ENCODE measurements at regions not wholly inside any gene's neighbourhood (a gene's known extent, or its start where the extent isn't known, plus 50 kb on each side); places are given as distances from the start of the nearest gene placed in this dataset.

- TF ChIP-seq CTCF (IDR thresholded peaks at IDR 0.05; ENCODE audit: control extremely low read depth, extremely low read depth, low read depth, missing control alignments): no peak
- CTCF ChIA-PET: no interaction called here
- no peak for DNase-seq (ENCODE audit: extremely low spot score)
- POLR2A ChIA-PET: no interaction called here
Measured at GRCh38 chr19:27876976-27877512, 1335.9 kb downstream of the UQCRFS1 start.

GRCh38 chr19:27876489-27876888, 1336.5 kb downstream of the UQCRFS1 start:
- TF ChIP-seq CTCF (IDR thresholded peaks at IDR 0.05; ENCODE audit: control extremely low read depth, extremely low read depth, low read depth, missing control alignments): no peak
- POLR2A ChIA-PET: no interaction called here
- no peak for DNase-seq (ENCODE audit: extremely low spot score)
- CTCF ChIA-PET: no interaction called here

GRCh38 chr19:27872370-27872769, 1340.6 kb downstream of the UQCRFS1 start:
- no peak for DNase-seq (ENCODE audit: extremely low spot score)
- CTCF ChIA-PET: no interaction called here
- TF ChIP-seq CTCF (IDR thresholded peaks at IDR 0.05; ENCODE audit: control extremely low read depth, extremely low read depth, low read depth, missing control alignments): no peak
- POLR2A ChIA-PET: no interaction called here

- DNase-seq (ENCODE audit: extremely low spot score): no peak
- CTCF ChIA-PET: no interaction called here
- TF ChIP-seq CTCF (IDR thresholded peaks at IDR 0.05; ENCODE audit: control extremely low read depth, extremely low read depth, low read depth, missing control alignments): no peak
- POLR2A ChIA-PET: no interaction called here
Measured at GRCh38 chr19:27870293-27870692, 1342.7 kb downstream of the UQCRFS1 start.

- no peak for DNase-seq (ENCODE audit: extremely low spot score)
- no peak for TF ChIP-seq CTCF (IDR thresholded peaks at IDR 0.05; ENCODE audit: control extremely low read depth, extremely low read depth, low read depth, missing control alignments)
- ChIA-PET POLR2A (no interaction called here), CTCF (no interaction called here)
Measured at GRCh38 chr19:27868007-27868406, 1344.9 kb downstream of the UQCRFS1 start.

- POLR2A ChIA-PET: no interaction called here
- DNase-seq (ENCODE audit: extremely low spot score): no peak
- CTCF ChIA-PET: no interaction called here
- TF ChIP-seq CTCF (IDR thresholded peaks at IDR 0.05; ENCODE audit: control extremely low read depth, extremely low read depth, low read depth, missing control alignments): no peak
Measured at GRCh38 chr19:27865927-27866777, 1346.8 kb downstream of the UQCRFS1 start.
